ENCODE measurements at regions not wholly inside any gene's neighbourhood (a gene's known extent, or its start where the extent isn't known, plus 50 kb on each side); places are given as distances from the start of the nearest gene placed in this dataset.
A peak's percentile ranks its signal among the peaks of the same experiment; 100 is the strongest.
"Not testable (repeated sequence)": the region's sequence is repeated elsewhere in the genome, so short reads cannot be mapped to it uniquely, and the experiment has no call there.

GRCh38 chr6:134667111-134667510 is 282.8 kb downstream of the ALDH8A1 start:
- DNase-seq: no peak

GRCh38 chr6:134666125-134666524 is 283.8 kb downstream of the ALDH8A1 start:
- no peak for DNase-seq

- no peak for DNase-seq
These were observed 284.7 kb downstream of the ALDH8A1 start for GRCh38 chr6:134665029-134665723.

GRCh38 chr6:134663800-134664535 is 285.9 kb downstream of the ALDH8A1 start:
- no peak for DNase-seq

- no peak for DNase-seq
These were observed 286.5 kb downstream of the ALDH8A1 start for GRCh38 chr6:134663356-134663755.

- DNase-seq: no peak
These were observed 287.7 kb downstream of the ALDH8A1 start for GRCh38 chr6:134662077-134662700.

- DNase-seq: not testable (repeated sequence)
These were observed 290.0 kb downstream of the ALDH8A1 start for GRCh38 chr6:134659885-134660284.

- no peak for DNase-seq
These were observed 291.3 kb downstream of the ALDH8A1 start for GRCh38 chr6:134658596-134658995.

GRCh38 chr6:134657751-134658527 is 292.0 kb downstream of the ALDH8A1 start:
- DNase-seq: no peak

GRCh38 chr6:134657343-134657742 is 292.6 kb downstream of the ALDH8A1 start:
- no peak for DNase-seq

- DNase-seq: no peak
These were observed 295.1 kb downstream of the ALDH8A1 start for GRCh38 chr6:134654751-134655150.

- no peak for DNase-seq
These were observed 298.4 kb downstream of the ALDH8A1 start for GRCh38 chr6:134651519-134651918.

GRCh38 chr6:134647861-134648260 is 302.0 kb downstream of the ALDH8A1 start:
- DNase-seq: peak; percentile 81

GRCh38 chr6:134642819-134643218 is 307.1 kb downstream of the ALDH8A1 start:
- no peak for DNase-seq

- DNase-seq: peak; percentile 37
These were observed 307.6 kb downstream of the ALDH8A1 start for GRCh38 chr6:134642279-134642678.

GRCh38 chr6:134640975-134641429 is 308.9 kb downstream of the ALDH8A1 start:
- peak; percentile 78 for DNase-seq

GRCh38 chr6:134640229-134640628 is 309.7 kb downstream of the ALDH8A1 start:
- DNase-seq: no peak

- DNase-seq: no peak
These were observed 312.0 kb downstream of the ALDH8A1 start for GRCh38 chr6:134637847-134638437.

- DNase-seq: no peak
These were observed 312.6 kb downstream of the ALDH8A1 start for GRCh38 chr6:134637282-134637681.

GRCh38 chr6:134636186-134636799 is 313.6 kb downstream of the ALDH8A1 start:
- no peak for DNase-seq

- no peak for DNase-seq
These were observed 314.9 kb downstream of the ALDH8A1 start for GRCh38 chr6:134634966-134635365.

- no peak for DNase-seq
These were observed 315.4 kb downstream of the ALDH8A1 start for GRCh38 chr6:134634466-134634865.

Measured in skin of body (tissue), 1 donor.